ENCODE measurements at regions not wholly inside any gene's neighbourhood (a gene's known extent, or its start where the extent isn't known, plus 50 kb on each side); places are given as distances from the start of the nearest gene placed in this dataset.

- no peak for TF ChIP-seq POLR2AphosphoS5 (IDR thresholded peaks at IDR 0.05; ENCODE audit: low read depth)
- TF ChIP-seq GABPA (IDR thresholded peaks at IDR 0.05; ENCODE audit: low read depth) = no peak
- no peak for TF ChIP-seq CTCF (IDR thresholded peaks at IDR 0.05; ENCODE audit: insufficient read depth, low read length)
- no peak for TF ChIP-seq SPI1 (IDR thresholded peaks at IDR 0.05; ENCODE audit: borderline replicate concordance, low read depth)
- no peak for TF ChIP-seq REST (IDR thresholded peaks at IDR 0.05; ENCODE audit: insufficient replicate concordance, low read depth)
- Histone ChIP-seq H3K27ac (replicated peaks) (no peak overlapping the region), H3K27me3 (ENCODE audit: insufficient read depth, poor library complexity, severe bottlenecking) (no peaks in the 10 kb centered on the region), H3K4me3 (replicated peaks; ENCODE audit: insufficient read depth, low read length) (no peak overlapping the region)
- no peak for DNase-seq (ENCODE audit: low read depth in 1 of 2, low spot score in 1 of 2)
Observed at GRCh38 chr2:153420394-153420793, 58.2 kb downstream of the RPRM start.

GRCh38 chr2:153417077-153417476, 61.5 kb downstream of the RPRM start:
- DNase-seq (ENCODE audit: low read depth in 1 of 2, low spot score in 1 of 2) = no peak
- no peaks in the 10 kb centered on the region for H3K27me3 ChIP-seq (ENCODE audit: insufficient read depth, poor library complexity, severe bottlenecking)
- no peak overlapping the region for H3K27ac ChIP-seq (replicated peaks)

GRCh38 chr2:153416071-153416470, 62.5 kb downstream of the RPRM start:
- DNase-seq (ENCODE audit: low read depth in 1 of 2, low spot score in 1 of 2) = no peak
- TF ChIP-seq POLR2AphosphoS5 (IDR thresholded peaks at IDR 0.05; ENCODE audit: low read depth) = no peak
- no peak for TF ChIP-seq CTCF (IDR thresholded peaks at IDR 0.05; ENCODE audit: insufficient read depth, low read length)
- TF ChIP-seq REST (IDR thresholded peaks at IDR 0.05; ENCODE audit: insufficient replicate concordance, low read depth) = no peak
- no peak for TF ChIP-seq SPI1 (IDR thresholded peaks at IDR 0.05; ENCODE audit: borderline replicate concordance, low read depth)
- TF ChIP-seq GABPA (IDR thresholded peaks at IDR 0.05; ENCODE audit: low read depth) = no peak
- no peaks in the 10 kb centered on the region for H3K27me3 ChIP-seq (ENCODE audit: insufficient read depth, poor library complexity, severe bottlenecking)
- no peak overlapping the region for H3K27ac ChIP-seq (replicated peaks)
- H3K4me3 ChIP-seq (replicated peaks; ENCODE audit: insufficient read depth, low read length) = no peak overlapping the region

More at GRCh38 chr2:153417077-153417476, 61.5 kb downstream of the RPRM start:
- H3K4me3 ChIP-seq (replicated peaks; ENCODE audit: insufficient read depth, low read length) = no peak overlapping the region
- no peak for TF ChIP-seq GABPA (IDR thresholded peaks at IDR 0.05; ENCODE audit: low read depth)
- no peak for TF ChIP-seq SPI1 (IDR thresholded peaks at IDR 0.05; ENCODE audit: borderline replicate concordance, low read depth)

- no peak overlapping the region for H3K27ac ChIP-seq (replicated peaks)
- DNase-seq (ENCODE audit: low read depth in 1 of 2, low spot score in 1 of 2) = no peak
Observed at GRCh38 chr2:153408710-153409385, 69.7 kb downstream of the RPRM start.

More at GRCh38 chr2:153408710-153409385, 69.7 kb downstream of the RPRM start:
- TF ChIP-seq SPI1 (IDR thresholded peaks at IDR 0.05; ENCODE audit: borderline replicate concordance, low read depth) (no peak), REST (IDR thresholded peaks at IDR 0.05; ENCODE audit: insufficient replicate concordance, low read depth) (no peak), CTCF (IDR thresholded peaks at IDR 0.05; ENCODE audit: insufficient read depth, low read length) (no peak), POLR2AphosphoS5 (IDR thresholded peaks at IDR 0.05; ENCODE audit: low read depth) (no peak), GABPA (IDR thresholded peaks at IDR 0.05; ENCODE audit: low read depth) (no peak)
- Histone ChIP-seq H3K27me3 (ENCODE audit: insufficient read depth, poor library complexity, severe bottlenecking) (peaks cover 3% of the 10 kb centered on the region), H3K4me3 (replicated peaks; ENCODE audit: insufficient read depth, low read length) (no peak overlapping the region)

All from HL-60 (cell line).